ENCODE measurements at regions not wholly inside any gene's neighbourhood (a gene's known extent, or its start where the extent isn't known, plus 50 kb on each side); places are given as distances from the start of the nearest gene placed in this dataset.
"Not testable (repeated sequence)": the region's sequence is repeated elsewhere in the genome, so short reads cannot be mapped to it uniquely, and the experiment has no call there.

- H3K4me1 ChIP-seq (ENCODE audit: insufficient read depth, low read length), result no peaks in the 10 kb centered on the region
- H3K4me3 ChIP-seq (ENCODE audit: low read length), result no peak overlapping the region
- no peaks in the 10 kb centered on the region for H3K9me3 ChIP-seq (ENCODE audit: low read length)
- no peaks in the 10 kb centered on the region for H3K27me3 ChIP-seq (ENCODE audit: insufficient read depth, low read length)
- H2AFZ ChIP-seq (ENCODE audit: low read depth, low read length), result no peak overlapping the region
- H3K36me3 ChIP-seq (ENCODE audit: insufficient read depth, low read length), result no peaks in the 10 kb centered on the region
These were observed 86.3 kb downstream of the NUS1 start for GRCh38 chr6:117761610-117762009.

GRCh38 chr6:117771403-117771802, 96.1 kb downstream of the NUS1 start:
- Histone ChIP-seq H3K36me3 (ENCODE audit: insufficient read depth, low read length) (no peaks in the 10 kb centered on the region), H3K9me3 (ENCODE audit: low read length) (no peaks in the 10 kb centered on the region), H3K27me3 (ENCODE audit: insufficient read depth, low read length) (no peaks in the 10 kb centered on the region), H3K4me1 (ENCODE audit: insufficient read depth, low read length) (no peaks in the 10 kb centered on the region), H2AFZ (ENCODE audit: low read depth, low read length) (no peak overlapping the region), H3K4me3 (ENCODE audit: low read length) (no peak overlapping the region)

- H3K4me1 ChIP-seq (ENCODE audit: insufficient read depth, low read length), result peaks cover 5% of the 10 kb centered on the region
- no peak overlapping the region for H2AFZ ChIP-seq (ENCODE audit: low read depth, low read length)
- no peaks in the 10 kb centered on the region for H3K36me3 ChIP-seq (ENCODE audit: insufficient read depth, low read length)
- no peaks in the 10 kb centered on the region for H3K9me3 ChIP-seq (ENCODE audit: low read length)
- no peak overlapping the region for H3K4me3 ChIP-seq (ENCODE audit: low read length)
- H3K27me3 ChIP-seq (ENCODE audit: insufficient read depth, low read length), result no peaks in the 10 kb centered on the region
These were observed 101.2 kb downstream of the NUS1 start for GRCh38 chr6:117776441-117776840.

DNA sequence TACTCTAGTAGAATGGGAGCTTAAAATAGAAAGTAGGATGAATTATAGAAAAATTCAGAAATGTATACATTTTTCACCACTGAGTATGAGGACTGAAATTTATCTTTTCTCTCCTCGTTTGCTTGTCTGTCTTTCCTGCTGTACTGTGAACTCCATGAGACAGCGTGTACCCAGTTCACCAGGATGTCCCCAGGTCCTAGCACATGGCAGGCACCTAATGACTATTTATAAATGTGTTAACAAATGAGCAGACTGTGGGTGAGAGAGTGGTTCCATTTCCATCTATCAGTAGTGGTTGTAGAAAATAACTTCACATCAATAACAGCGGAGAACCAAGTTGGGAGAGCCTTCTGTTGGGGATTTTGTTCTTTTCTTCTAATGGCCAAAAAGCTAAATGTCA, 106.3 kb downstream of the NUS1 start:
- H3K27me3 ChIP-seq (ENCODE audit: insufficient read depth, low read length), result no peaks in the 10 kb centered on the region
- no peak overlapping the region for H2AFZ ChIP-seq (ENCODE audit: low read depth, low read length)
- peaks cover 7% of the 10 kb centered on the region for H3K4me1 ChIP-seq (ENCODE audit: insufficient read depth, low read length)
- H3K9me3 ChIP-seq (ENCODE audit: low read length), result no peaks in the 10 kb centered on the region
- no peaks in the 10 kb centered on the region for H3K36me3 ChIP-seq (ENCODE audit: insufficient read depth, low read length)
- no peak overlapping the region for H3K4me3 ChIP-seq (ENCODE audit: low read length)

DNA sequence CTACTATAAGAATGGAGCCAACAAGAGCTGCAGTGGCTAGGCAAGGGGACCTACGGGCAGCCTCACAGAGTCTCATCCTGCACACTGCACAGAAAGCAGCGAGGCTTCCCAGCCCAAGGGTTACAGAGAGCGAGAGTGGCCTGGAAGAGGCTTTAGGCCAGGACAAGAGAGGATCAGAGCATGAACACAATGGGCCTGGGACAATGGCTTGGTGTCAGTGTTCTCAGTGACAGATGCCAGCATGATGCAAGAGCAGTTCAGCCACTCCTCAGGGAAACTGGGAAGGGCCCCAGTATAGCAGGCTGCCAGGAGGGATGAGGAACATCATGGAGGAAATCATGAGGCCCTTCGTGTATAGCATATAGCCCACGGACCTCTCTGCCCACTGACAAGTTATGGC, 108.0 kb downstream of the NUS1 start:
- no peaks in the 10 kb centered on the region for H3K9me3 ChIP-seq (ENCODE audit: low read length)
- peak overlapping the region; percentile 51 for H2AFZ ChIP-seq (ENCODE audit: low read depth, low read length)
- no peaks in the 10 kb centered on the region for H3K36me3 ChIP-seq (ENCODE audit: insufficient read depth, low read length)
- H3K4me1 ChIP-seq (ENCODE audit: insufficient read depth, low read length), result peaks cover 3% of the 10 kb centered on the region
- no peak overlapping the region for H3K4me3 ChIP-seq (ENCODE audit: low read length)
- no peaks in the 10 kb centered on the region for H3K27me3 ChIP-seq (ENCODE audit: insufficient read depth, low read length)

GRCh38 chr6:117791012-117791411, 115.7 kb downstream of the NUS1 start:
- H3K36me3 ChIP-seq (ENCODE audit: insufficient read depth, low read length), result no peaks in the 10 kb centered on the region
- no peaks in the 10 kb centered on the region for H3K4me1 ChIP-seq (ENCODE audit: insufficient read depth, low read length)
- no peak overlapping the region for H3K4me3 ChIP-seq (ENCODE audit: low read length)
- H3K9me3 ChIP-seq (ENCODE audit: low read length), result no peaks in the 10 kb centered on the region
- no peak overlapping the region for H2AFZ ChIP-seq (ENCODE audit: low read depth, low read length)
- H3K27me3 ChIP-seq (ENCODE audit: insufficient read depth, low read length), result no peaks in the 10 kb centered on the region

DNA sequence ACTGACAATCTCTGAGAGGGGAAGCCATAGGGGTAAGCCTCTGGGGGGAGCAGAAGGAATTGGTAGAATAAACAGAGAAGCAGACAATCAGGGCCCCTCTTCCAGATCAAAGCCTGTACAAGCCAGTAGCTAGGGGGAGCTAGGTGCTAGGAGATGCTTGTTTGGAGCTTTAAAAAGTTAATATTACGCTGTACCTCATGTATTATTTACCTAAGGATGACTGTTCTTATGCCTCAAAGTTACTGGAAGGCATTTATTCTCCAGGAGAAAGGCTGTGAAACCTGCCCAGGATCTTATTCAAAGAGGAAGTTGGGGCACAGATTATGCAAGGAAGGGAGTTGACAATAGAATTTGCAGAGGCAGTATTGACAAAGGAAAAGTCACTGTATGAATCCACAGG, 111.8 kb upstream of the SLC35F1 start:
- Histone ChIP-seq H3K36me3 (ENCODE audit: insufficient read depth, low read length) (no peaks in the 10 kb centered on the region), H3K27me3 (ENCODE audit: insufficient read depth, low read length) (no peaks in the 10 kb centered on the region), H2AFZ (ENCODE audit: low read depth, low read length) (no peak overlapping the region), H3K4me3 (ENCODE audit: low read length) (no peak overlapping the region), H3K4me1 (ENCODE audit: insufficient read depth, low read length) (peaks cover 2% of the 10 kb centered on the region), H3K9me3 (ENCODE audit: low read length) (no peaks in the 10 kb centered on the region)

DNA sequence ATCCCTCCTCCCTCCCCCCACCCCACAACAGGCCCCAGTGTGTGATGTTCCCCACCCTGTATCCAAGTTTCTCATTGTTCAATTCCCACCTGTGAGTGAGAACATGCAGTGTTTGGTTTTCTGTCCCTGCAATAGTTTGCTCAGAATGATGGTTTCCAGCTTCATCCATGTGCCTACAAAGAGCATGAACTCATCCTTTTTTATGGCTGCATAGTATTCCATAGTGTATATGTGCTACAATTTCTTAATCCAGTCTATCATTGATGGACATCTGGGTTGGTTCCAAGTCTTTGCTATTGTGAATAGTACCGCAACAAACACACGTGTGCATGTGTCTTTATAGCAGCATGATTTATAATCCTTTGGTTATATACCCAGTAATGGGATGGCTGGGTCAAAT, 108.2 kb upstream of the SLC35F1 start:
- not testable (repeated sequence) for H3K27me3 ChIP-seq (ENCODE audit: insufficient read depth, low read length); H3K4me1 ChIP-seq (ENCODE audit: insufficient read depth, low read length); H3K9me3 ChIP-seq (ENCODE audit: low read length); H2AFZ ChIP-seq (ENCODE audit: low read depth, low read length); H3K4me3 ChIP-seq (ENCODE audit: low read length); H3K36me3 ChIP-seq (ENCODE audit: insufficient read depth, low read length)

DNA sequence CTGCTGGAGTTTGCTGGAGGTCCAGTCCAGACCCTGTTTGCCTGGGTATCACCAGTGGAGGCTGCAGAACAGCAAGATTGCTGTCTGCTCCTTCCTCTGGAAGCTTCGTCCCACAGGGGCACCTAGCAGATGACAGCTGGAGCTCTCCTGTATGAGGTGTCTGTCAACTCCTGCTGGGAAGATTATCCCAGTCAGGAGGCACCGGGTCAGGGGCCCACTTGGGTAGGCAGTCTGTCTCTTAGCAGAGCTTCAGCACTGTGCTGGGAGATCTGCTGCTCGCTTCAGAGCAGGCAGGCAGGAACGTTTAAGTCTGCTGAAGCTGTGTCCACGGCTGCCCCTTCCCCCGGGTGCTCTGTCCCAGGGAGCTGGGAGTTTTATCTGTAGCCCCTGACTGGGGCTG, 96.8 kb upstream of the SLC35F1 start:
- Histone ChIP-seq H3K9me3 (ENCODE audit: low read length) (no peaks in the 10 kb centered on the region), H3K27me3 (ENCODE audit: insufficient read depth, low read length) (no peaks in the 10 kb centered on the region), H3K4me3 (ENCODE audit: low read length) (no peak overlapping the region), H2AFZ (ENCODE audit: low read depth, low read length) (no peak overlapping the region), H3K36me3 (ENCODE audit: insufficient read depth, low read length) (no peaks in the 10 kb centered on the region), H3K4me1 (ENCODE audit: insufficient read depth, low read length) (no peaks in the 10 kb centered on the region)

DNA sequence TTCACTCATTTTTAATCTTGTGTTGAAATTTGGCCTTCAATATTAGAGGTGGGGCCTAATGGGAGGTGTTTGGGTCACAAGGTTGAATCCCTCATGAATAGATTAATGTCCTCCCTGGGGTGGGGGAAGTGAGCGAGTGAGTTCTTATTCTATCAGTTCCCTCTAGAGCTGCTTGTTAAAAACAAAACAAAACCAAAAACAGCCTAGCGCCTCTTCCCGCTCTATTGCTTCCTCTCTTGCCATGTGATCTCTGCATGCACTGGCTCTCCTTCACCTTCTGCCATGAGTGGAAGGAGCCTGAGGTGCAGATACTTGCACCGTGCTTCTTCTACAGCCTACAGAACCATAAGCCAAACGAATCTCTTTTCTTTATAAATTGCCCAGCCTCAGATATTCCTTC, 89.6 kb upstream of the SLC35F1 start:
- H3K9me3 ChIP-seq (ENCODE audit: low read length), result no peaks in the 10 kb centered on the region
- H3K36me3 ChIP-seq (ENCODE audit: insufficient read depth, low read length), result no peaks in the 10 kb centered on the region
- H2AFZ ChIP-seq (ENCODE audit: low read depth, low read length), result no peak overlapping the region
- no peak overlapping the region for H3K4me3 ChIP-seq (ENCODE audit: low read length)
- H3K27me3 ChIP-seq (ENCODE audit: insufficient read depth, low read length), result no peaks in the 10 kb centered on the region
- H3K4me1 ChIP-seq (ENCODE audit: insufficient read depth, low read length), result no peaks in the 10 kb centered on the region

DNA sequence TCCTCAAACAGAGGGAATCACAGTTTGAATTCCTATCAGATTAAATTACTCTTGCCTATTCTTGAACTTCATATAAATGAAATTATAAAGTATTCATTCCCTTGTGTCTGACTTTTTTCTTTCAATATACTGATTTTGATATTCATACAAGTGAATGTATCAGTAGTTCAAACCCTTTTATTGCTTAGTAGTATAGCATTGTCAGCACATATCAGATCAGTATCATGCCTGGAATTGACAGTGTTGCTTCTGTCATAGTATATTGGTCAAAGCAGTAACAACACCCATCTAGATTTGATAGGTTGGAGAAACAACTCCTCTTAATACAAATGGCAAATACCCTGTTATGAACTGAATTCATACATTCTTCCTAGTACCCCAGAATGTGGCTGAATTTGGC, 89.1 kb upstream of the SLC35F1 start:
- no peaks in the 10 kb centered on the region for H3K4me1 ChIP-seq (ENCODE audit: insufficient read depth, low read length)
- no peaks in the 10 kb centered on the region for H3K27me3 ChIP-seq (ENCODE audit: insufficient read depth, low read length)
- H3K9me3 ChIP-seq (ENCODE audit: low read length), result no peaks in the 10 kb centered on the region
- no peaks in the 10 kb centered on the region for H3K36me3 ChIP-seq (ENCODE audit: insufficient read depth, low read length)
- no peak overlapping the region for H3K4me3 ChIP-seq (ENCODE audit: low read length)
- H2AFZ ChIP-seq (ENCODE audit: low read depth, low read length), result no peak overlapping the region

GRCh38 chr6:117818449-117818848, 88.6 kb upstream of the SLC35F1 start:
- Histone ChIP-seq H3K4me3 (ENCODE audit: low read length) (no peak overlapping the region), H3K27me3 (ENCODE audit: insufficient read depth, low read length) (no peaks in the 10 kb centered on the region), H3K36me3 (ENCODE audit: insufficient read depth, low read length) (no peaks in the 10 kb centered on the region), H2AFZ (ENCODE audit: low read depth, low read length) (no peak overlapping the region), H3K9me3 (ENCODE audit: low read length) (no peaks in the 10 kb centered on the region), H3K4me1 (ENCODE audit: insufficient read depth, low read length) (no peaks in the 10 kb centered on the region)

- Histone ChIP-seq H3K4me3 (ENCODE audit: low read length) (peak overlapping the region; percentile 59), H3K9me3 (ENCODE audit: low read length) (no peaks in the 10 kb centered on the region), H3K36me3 (ENCODE audit: insufficient read depth, low read length) (no peaks in the 10 kb centered on the region), H3K27me3 (ENCODE audit: insufficient read depth, low read length) (peaks cover 4% of the 10 kb centered on the region), H2AFZ (ENCODE audit: low read depth, low read length) (peak overlapping the region; percentile 93), H3K4me1 (ENCODE audit: insufficient read depth, low read length) (peaks cover 5% of the 10 kb centered on the region)
These were observed 77.3 kb upstream of the SLC35F1 start for GRCh38 chr6:117829594-117830319.

DNA sequence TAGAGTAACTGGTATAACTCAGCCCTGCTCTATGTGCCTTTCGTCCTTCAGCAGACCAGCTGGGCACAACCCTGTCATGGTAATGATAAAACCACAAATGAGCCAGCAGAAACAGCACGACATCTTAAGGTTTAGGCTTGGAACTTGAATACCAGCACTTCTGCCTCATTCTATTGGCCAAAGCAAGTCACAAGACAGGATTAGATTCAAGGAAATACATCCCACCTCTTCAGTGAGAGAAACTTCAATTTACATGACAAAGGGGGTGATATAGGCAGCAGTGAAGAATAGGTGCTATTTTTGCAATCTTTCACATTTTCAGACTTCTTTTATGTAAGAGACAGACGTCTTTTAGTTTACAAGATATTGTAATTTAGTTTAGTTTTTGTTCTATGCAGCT, 69.8 kb upstream of the SLC35F1 start:
- H2AFZ ChIP-seq (ENCODE audit: low read depth, low read length), result no peak overlapping the region
- H3K27me3 ChIP-seq (ENCODE audit: insufficient read depth, low read length), result no peaks in the 10 kb centered on the region
- H3K36me3 ChIP-seq (ENCODE audit: insufficient read depth, low read length), result no peaks in the 10 kb centered on the region
- no peaks in the 10 kb centered on the region for H3K9me3 ChIP-seq (ENCODE audit: low read length)
- peaks cover 5% of the 10 kb centered on the region for H3K4me1 ChIP-seq (ENCODE audit: insufficient read depth, low read length)
- H3K4me3 ChIP-seq (ENCODE audit: low read length), result no peak overlapping the region
